HG03108 (cell line): ENCODE measurements at regions not wholly inside any gene's neighbourhood (a gene's known extent, or its start where the extent isn't known, plus 50 kb on each side); places are given as distances from the start of the nearest gene placed in this dataset.

Experiments used
- ATAC-seq: cut with Tn5 transposase; IDR thresholded peaks from one replicate; pipeline ENCODE4 v1.9.1; 2021; ENCODE audit warnings: moderate library complexity; ENCODE audit not compliant: unreplicated experiment

DNA sequence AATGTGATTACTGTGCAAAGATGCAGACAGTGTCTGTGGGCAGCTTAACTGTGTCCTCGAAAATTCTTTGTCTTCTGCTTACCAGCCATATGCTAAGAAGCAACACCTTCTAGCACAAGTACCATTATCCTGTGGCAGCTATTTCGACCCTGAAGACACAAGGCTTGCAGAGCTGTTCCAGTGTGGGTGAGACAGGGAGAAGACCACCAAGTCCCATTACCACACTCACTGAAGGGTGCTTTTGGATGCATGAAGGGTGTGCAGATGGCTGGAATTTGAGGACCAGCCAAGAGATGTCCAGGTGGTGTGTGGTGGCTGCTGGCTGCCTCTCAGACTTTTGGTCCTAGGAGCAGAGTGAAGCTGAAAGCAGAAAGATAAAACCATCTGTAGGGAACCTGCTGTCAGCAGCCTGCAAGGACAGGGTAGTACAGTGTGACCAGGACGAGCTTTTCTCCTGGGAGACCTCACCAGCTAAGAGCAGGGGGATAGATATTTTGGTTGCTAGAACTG, 161.8 kb downstream of the ICE1 start:
- no peak for ATAC-seq

DNA sequence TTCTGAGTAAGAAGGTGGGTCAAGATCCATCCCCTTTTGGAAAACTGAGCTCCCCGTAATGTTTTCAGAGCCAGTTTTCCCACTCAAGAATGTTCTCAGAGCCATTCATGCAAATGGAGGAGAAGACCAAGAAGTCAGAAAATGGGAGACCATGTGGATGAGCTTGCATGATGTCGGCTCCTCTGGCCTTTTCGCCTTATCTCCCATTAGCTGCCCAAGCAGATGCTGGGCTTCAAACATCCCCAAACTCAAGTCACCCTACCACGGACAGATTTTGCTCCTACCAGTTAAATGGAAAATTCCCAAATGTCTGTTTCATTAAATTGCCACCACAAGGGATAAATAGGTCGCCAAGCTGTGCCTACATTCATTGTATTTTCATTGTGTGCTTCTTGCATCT, 161.4 kb downstream of the ICE1 start:
- no peak for ATAC-seq

DNA sequence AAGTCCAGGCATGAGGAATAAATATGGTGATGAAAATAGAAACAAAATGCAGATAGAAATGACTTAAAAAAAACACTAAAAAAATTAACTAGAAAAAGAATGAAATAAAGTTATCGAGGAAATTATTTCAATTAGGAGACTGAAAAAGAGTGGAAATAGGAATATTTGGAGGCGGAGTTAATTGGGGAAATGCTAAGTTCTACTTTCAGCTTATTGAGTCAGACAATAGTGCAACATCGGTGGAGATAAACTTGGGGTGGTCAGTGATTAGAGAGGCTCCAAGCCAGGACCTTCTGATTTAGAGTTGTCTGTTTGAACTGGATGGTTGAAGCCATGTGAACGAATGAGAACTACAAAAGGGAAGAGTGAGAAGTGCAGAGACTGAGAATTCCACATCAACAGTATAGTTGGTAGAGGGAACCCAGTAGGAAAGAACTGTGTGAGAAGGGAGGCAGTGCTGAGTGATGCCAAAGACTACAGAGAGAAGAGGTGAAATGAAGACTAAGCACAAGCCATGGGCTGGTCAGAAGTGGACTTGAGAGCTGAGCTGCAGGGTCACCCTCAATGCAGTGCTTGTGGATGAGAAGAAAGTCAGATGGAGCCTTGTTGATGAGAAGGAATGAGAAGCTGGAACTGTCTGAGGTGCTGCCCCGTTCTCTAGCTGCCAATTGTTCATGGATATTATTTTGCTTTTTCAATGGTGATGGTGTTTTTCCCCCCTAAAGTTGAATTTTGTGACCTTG, 160.7 kb downstream of the ICE1 start:
- no peak for ATAC-seq

DNA sequence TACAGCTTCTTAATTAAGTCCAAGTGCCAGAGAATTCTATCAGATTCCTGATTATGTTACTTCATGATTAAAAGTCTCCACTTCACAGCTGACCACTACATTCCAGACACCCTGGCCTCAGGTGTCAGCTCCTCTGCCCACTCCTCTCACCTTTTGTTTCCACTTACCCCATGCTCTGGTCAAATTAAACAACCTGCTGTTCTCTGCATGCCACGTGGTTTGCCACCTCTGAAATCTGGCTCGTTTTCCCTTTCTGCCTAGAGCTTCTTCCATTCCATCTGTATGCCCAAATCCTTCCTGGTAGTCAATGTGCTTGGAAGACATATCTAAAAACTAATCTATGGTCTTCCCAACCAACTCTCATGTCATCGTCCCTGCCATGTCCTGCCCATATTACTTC, 158.6 kb downstream of the ICE1 start:
- no peak for ATAC-seq

DNA sequence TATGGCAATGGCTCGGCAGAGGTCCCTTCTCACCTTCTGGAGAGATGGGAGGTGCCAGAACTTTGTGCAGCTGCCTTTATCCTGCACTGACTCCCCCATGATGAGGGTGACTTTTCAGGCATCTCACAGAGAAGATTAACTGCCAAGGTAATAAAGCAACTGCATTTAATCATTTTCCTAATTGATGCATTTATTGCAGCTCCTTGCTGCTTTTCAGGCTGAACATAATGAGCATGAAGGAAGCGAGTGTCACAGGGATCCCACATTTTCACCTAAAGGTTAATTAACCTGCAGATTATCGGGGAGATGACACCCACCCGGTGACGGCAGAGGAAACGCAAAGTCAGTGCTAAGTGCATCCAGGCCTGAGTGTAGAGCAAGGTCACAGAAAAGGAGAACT, 154.3 kb downstream of the ICE1 start:
- no peak for ATAC-seq

DNA sequence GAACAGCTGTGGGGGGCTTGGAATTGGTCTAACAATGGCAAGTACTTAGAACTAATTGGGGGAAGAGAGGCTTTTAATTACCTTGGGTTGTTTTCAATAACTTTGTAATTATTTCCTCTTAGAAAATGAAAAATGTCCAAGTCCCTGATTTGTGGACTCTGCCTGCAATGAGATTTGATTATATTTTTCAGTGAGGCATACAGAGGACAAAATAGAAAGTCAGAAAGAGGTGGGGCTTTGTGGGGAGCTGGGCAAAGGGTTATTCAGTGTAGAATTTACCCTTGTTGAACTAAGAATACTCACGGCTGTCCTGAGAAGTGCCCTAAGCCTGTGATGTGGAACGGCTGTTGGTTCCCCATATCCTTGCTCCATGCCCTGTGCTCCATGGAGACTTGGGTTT, 153.0 kb downstream of the ICE1 start:
- ATAC-seq: no peak

DNA sequence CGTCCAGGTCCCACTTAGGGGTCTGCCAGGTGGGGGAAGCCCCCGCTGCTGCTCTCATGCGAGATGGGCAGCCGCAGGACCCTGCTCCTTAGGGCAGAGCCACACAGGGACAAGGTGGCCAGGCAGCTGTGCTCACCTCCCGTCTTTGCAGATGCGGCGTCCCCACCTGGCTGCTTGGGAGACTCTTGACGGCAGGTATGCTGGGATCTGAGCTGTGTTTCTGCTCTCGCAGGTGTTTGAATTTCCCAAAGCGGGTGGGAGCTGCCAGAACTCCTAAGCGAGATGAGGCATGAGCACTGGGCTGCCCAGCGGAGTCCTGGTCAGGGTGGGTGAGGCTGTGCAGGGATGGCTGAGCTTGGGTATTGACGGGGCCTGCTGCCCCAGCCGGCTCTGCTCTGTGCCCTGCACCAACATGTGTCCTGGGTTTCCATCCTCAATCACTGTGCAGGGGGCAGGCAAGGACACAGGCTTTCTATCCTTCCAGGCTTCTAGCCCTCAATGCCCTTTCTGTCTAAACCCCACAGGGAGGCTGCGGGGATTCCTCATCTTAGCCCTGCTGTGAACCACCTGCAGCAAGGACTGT, 151.4 kb downstream of the ICE1 start:
- no peak for ATAC-seq

DNA sequence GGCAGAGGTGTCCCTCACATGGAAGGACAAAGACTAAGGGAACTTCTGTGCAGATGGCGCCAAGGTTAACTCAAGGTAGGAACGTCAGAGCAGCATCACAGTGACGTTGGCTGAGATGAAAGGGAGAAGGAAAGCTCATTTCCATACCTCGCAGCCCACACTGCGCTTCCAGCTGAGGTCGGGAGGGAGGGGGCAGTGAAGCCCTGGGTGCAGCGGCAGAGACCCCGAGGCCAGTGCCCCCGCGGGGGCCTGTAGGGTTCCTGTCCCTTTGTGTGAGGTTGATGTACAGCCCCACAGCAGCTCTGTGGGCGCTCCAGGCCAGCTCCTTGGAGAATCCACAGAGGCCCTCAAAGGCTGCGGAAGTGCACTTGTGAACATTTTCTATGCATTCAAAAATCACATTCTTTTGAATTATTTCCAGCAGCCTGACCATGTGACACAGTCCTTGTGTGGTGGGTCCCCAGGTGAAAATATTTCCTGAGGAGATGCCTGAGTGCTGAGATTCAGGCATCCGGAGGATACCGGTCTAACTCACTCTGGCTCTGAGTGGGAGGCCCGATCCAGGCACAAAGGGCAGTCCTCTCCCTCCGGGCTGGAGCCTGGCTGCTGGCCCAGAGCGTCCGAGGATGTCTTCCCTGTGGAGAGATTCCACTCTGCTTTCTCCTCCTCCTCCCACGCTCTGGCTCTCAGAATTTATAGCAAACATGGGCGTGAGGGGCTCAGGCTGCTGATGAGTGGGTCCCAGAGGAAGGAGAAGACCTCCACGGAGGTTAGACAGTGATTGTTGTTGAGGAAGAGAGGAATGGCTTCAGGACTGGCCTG, 150.7 kb downstream of the ICE1 start:
- no peak for ATAC-seq

DNA sequence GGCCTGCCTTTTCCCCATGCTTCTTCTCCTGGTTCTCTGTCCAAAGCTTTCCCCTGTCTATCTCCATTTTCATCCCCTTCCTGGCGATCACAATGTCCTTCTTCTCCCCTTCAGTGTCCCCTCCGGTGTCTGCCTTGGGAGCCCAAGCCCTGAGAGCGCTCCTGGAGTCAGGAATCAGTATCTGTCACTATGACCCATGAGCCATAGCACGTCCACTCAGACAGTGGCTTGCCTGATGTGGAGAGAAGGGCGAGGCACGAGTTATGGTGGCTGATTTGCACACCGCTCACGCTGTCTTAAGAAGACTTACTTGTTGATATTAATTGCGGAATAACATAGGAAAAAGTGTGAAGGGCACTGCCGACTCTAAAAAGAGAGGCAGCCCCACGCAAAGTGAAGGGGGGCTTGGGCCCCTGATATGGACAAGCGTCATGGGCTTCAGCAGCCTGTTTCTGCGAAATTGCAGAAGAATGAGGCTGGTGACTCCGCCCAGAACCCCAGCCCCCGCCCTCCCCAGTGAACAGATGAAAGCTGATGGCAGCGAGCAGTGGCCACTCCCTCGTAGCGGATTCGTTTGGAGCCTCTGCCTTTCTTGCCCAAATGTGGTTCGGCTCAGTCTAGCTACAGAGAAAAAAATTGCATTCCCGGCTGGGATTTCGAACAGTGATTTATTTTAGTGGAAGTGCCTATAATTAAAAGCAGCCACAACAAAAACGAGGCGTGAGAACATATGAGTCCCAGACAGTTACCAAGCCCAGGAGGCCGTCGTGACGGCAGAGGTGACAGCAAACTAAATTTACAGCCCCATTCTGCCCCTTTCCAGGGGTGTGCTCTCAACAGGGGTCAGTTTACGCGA, 149.8 kb downstream of the ICE1 start:
- ATAC-seq: no peak

DNA sequence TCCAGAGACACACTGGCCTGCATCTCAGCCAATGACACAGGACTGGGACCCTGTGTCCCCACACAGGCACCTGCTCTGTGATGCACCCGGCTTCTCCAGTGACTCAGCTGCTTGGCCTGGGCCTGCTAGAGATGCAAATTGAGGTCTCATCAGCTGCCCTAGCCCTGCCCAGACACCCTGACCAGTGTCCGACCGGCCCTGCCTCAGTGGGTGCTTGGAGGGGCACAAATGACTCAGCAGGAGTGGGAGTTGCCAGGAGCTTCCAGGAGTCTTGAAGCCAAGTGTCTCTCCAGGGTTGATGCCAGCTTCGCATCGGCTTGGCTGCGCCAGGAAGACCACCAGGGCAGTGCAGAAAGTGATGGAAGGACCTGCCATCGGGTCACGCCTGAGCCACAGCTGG, 148.2 kb downstream of the ICE1 start:
- ATAC-seq: no peak

DNA sequence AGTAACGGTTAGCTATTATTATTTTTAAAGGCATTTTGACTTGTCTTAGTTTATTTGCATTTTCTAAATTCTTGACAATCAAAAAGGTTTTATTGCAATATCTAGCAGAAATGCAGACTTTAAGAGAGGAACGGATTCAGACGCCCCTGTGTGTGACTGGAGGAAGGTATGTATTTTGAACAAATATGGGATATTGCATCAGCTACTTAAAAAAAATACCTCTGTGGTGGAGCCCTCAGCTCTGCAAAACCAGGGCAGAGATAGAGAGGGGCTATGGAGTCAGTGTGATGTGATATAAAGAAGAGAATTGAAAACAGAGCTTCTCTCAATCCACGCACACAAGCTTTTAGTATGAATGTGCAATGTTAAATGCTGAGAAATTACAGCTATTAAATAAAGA, 142.4 kb downstream of the ICE1 start:
- ATAC-seq: no peak

DNA sequence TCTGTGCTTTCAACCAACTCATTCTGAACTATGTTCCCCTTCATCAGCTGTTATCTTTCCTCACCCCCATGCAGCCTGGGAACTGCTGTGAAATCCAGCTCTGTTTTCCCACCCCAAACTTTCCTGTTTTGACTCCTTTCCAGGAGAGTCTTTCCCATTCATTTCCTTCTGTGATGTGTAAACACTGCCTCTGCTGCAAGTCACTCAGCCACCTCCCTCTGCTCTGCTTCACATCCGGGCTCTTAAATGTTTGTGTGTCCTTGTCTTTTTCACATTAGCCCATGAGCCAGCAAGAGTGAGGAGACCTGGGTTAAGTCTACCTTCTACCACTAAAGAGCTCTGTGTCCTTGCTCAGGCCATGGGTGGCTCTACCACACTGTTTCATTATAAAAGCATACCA, 137.5 kb downstream of the ICE1 start:
- ATAC-seq: no peak

DNA sequence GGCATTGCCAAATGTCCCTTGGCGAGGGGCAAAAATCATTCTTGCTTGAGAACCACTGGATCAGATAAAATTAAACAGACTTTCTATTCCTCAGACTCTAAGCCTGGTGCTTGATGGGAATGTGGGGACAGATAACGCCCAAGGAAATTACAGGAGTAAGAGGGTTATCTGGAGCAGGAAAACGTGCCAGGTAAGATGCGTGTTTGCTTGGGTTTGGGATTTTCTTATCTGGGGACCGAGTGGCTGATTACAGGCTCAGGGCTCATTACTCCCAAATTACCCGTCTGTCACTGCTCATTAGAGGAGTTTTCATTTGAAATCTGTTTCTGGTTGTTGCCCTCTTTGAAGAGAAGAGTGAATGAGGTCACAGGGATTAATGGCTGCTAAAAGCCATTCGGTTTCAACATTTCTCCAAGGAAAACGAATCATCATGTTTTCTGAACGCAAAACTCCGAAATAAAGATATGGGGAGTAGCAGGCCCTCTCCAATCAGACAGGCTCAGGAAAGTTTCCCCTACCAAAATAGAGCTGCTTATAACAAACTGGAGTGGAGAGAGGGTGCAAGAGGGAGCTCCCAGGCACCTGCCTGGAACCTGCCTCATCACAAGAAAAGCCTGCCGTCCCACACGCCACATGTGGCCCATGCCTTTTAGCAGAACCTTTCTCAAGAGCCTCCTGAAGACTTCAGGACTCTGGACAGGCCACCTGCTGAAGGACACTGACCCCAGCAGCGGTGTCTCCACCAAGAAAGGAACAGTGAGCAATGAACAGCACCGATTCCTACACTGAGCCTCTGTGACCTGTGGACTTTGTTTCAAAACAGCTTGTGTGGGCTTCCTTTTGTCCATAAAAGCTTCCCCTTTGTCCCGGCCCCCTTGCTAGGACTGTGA, 136.4 kb downstream of the ICE1 start:
- no peak for ATAC-seq

DNA sequence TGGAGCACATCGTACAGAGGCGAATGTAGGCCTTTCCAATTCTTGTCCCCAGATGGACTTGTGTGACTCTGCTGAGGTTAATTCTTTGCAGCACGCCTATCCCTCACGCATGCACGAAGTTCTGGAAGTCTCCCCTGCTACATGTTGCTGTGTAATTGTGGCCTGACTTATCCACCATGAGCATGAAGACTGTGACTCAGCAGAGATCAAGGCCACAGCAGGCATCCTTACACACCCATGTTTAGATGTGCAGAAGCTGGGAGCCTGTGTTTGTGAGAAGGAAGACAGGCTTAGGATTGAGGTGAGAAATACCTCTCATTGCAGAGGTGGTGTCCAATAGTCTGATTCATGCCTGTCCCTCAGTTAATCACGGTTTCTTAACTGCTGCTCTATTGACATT, 135.6 kb downstream of the ICE1 start:
- no peak for ATAC-seq

DNA sequence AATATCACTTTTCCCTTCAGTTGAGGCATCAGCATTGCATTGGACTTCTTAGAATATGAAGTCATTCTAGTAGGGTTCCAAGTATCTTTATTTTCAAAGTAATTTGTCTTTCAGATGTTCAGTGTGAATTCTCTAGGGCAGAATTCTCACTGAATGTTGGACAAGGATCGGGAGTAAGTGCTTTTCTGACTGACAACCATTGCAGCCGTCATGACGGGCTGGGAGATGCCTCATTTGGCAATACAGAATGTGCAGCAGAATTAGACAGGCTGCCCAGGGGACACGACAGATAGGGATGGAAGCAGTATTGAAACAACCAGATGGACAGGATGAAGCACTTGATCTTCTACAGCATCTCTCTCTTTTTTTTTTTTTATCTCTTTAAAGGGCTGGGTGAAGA, 129.0 kb downstream of the ICE1 start:
- ATAC-seq: no peak

DNA sequence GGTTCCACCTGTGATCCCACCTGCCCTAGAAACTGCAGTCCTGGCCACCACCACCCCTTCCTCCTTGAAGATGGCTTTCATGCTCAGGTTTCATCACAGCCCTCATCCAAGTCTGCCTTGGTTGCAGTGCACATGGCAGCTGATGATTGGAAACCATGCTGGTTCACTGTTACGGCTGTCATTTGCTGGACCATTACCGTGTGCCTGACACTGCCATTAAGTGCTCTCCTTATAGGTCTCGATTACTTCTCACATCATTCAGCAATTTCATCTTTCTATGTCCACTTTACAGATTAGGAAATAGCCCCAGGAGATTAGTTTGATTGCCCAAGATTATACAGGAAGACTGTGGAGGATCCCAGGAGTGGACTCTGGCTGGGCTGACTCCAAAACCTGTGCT, 123.9 kb downstream of the ICE1 start:
- no peak for ATAC-seq

DNA sequence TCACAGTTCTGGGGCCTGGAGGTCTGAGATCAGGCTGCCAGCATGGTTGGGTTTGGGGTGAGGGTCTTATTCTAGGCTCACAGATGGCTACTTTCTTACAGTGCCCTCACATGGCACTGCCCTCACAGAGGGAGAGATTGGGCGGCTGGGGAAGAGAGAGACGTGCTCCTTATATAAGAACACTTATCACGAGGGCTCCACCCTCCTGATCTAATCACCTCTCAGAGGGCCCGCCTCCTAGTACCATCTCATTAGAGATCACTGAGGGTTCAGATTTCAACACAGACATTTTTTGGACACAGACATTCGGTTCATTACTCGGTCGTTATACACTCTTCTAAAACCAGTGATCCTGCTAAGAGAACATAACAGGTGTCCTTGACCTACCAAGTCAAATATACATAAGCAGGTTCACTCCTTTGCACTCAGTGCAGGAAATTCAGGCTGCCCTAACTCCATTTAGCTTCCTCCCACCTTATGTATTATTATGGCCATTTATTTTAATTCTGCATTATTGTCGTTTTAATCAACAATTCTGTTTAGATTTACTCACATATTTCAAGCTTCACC, 121.7 kb downstream of the ICE1 start:
- no peak for ATAC-seq

DNA sequence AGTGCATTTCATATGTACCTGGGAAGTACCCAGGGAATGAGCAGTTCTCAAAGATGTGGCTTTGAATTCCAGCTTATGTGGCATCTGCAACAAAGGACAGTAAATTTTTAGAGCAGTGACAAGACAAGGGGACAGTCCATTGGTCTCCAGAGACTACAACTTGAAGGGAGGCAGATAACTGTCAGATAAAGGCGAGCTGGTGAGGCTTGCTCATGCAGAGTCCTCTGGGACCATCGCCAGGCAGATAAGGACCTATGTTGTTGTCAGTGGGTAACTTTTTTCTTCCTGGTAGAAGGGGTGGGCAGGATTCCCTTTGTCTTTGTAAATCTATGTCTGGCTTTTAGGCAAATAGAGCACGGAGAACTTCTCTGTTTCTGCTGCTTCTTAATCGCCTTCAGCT, 120.2 kb downstream of the ICE1 start:
- ATAC-seq: no peak

DNA sequence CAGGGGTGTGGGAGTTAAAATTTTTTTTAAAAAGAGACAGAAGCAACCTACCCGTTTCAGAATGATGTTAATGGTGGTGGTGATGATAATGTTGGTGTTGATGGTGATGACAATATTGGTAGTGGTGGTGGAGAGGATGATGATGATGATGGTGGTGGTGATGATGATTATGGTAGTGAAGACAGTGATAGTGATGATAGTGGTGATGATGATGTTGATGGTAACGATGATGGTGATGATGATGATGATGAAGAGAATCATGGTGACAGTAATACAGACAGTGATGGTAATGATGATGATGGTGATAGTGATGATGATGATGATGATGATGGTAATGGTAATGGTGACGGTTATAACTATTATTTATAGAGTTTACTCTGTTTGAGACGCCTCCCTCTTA, 117.6 kb downstream of the ICE1 start:
- ATAC-seq: no peak
